ENCODE measurements at regions not wholly inside any gene's neighbourhood (a gene's known extent, or its start where the extent isn't known, plus 50 kb on each side); places are given as distances from the start of the nearest gene placed in this dataset.

DNA sequence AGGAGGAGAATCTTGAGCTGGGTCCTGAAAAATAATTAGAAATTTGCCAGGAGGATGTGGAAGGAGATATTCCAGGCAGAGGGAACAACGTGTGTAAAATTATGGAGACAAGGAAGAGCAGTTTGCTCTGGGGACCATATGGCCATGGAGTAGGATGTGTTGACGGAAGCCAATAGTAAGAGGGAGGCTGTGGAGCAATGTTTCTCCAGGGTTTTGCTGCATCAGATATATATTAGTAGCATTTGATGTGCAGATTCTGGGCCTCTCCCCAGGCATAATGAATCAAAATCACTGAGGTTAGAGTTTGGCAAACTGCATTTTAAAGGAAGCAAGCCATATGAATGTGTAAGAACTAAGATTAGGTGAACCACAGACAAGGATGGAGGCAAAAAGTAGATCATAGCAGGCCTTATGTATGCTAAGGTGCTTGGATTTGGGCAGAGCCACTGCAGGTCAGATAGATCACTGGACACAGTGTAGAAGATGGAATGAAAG is 192.9 kb upstream of the IL12A start:
- TF ChIP-seq CTCF (IDR thresholded peaks at IDR 0.05) (no peak), EP300 (IDR thresholded peaks at IDR 0.05) (no peak)
